Right forelimb (tissue), 1 donor: ENCODE measurements at regions not wholly inside any gene's neighbourhood (a gene's known extent, or its start where the extent isn't known, plus 50 kb on each side); places are given as distances from the start of the nearest gene placed in this dataset.
"Not testable (repeated sequence)": the region's sequence is repeated elsewhere in the genome, so short reads cannot be mapped to it uniquely, and the experiment has no call there.

Source experiments
- DNase-seq: peaks from one replicate; pipeline ENCODE4 v3.0.0-alpha.2; 2018

DNA sequence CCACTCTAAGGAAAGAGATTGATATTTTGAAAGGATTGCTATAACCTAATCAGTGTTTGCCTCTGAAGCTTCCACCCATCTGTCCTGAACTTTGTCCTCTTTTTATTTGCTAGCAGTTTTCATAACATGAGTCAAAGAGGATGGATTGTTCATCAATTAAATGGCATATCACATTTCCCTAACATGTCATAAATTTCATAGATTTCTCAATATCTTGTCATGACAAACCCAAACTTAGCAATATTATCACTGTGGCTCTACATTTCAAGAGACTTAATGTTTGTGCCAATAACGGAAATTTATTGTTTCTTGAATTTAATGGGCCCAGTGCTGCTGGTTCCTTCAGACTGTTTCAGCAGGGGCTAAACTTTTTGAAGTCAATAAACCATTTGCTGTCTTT lies 330.3 kb downstream of the CAAP1 start:
- no peak for DNase-seq

DNA sequence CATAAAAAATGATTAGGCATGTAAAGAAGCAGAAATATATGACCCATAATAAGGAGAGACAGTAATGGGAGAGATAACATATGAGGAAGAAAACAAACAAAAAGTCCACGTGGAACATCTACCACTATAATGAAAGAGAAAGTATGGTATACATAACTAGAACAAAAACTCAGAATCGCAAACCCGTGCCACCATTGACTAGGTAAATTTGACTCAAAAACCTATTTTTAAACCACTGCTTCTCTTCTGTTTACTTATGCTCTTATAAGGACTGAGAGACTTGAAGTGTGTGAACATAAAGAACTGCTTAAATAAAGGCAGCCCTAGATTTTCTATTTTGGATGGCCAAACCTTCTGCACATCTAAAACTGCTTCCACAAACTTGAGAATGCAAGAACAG lies 330.7 kb downstream of the CAAP1 start:
- DNase-seq, result no peak

DNA sequence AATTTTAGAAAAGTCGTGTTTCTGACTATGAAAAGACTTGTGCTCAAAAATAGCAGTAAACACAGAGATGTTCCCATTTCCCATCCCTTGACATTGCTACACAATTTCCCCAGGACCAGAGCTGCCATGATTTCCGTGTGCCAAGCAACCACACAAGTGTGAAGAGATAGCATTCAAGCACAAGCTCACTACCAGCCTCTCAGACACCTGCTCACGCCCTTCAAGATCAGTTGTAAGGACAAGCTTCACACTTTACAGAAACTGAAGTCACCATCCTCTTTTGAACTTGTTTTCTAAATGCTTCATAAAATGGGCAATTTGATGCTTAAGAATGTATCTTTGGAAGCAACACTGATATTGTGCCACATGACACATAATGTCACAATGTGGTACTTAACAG lies 333.1 kb downstream of the CAAP1 start:
- DNase-seq, result no peak

DNA sequence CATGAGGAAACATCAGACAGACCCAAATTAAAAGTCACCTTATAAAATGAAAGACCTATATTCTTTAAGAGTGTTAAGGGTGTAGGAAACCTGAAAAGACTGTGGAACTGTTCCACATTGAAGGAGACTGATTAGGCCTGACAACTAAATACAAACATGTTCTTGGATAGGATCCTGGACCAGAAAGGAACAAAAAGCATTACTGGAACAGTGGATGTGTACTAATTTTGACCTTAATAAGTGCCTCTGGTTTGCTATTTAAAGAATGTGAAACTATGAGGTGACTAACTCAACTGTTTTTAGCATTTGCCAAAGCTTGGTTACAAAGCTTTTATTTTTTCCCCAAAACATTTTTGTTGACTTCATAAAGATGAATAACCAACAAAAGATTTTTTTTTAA lies 340.6 kb downstream of the CAAP1 start:
- DNase-seq, result no peak

DNA sequence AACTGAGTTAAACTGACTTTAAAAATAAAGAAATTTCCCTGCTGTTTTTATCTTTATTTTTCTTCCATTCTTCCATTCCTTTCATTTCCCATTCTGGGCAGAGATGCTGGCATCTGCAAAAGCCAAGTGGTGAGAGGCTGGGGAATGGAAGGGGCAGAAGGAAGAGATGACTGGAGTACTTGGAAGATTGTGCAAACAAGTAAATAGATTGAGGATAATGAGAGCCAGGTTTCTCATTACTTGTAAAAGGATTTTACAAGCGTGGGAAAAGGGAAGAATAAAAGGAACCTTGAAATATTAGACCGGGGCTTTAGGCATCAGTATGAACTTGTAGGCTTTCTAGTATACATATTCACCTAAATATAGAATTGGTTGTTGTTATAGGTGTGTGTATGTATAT lies 341.2 kb downstream of the CAAP1 start:
- DNase-seq, result no peak

DNA sequence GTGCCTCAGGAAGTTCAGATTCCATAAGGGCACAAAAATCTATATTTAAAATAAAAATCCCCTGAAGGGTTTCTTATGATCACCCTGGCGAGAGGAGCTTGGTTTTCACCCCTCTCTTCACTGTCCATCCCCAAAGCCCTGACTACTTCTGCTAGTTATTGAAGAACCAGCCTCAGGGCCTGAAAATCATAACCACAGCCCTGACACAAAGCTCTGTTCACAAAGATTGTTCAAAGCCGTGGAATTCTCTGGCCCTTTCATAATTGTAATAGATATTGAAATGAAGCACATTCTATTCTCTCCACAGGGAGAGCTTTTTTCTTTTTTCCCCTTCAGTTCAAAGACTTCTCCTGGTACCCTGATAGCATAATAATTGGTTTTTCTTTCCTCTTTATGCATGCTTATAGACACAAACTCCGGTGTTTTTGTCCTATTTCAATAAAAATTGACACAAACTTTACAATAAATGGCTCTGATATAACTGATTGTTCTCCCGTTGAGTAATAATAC lies 343.8 kb downstream of the CAAP1 start:
- no peak for DNase-seq

DNA sequence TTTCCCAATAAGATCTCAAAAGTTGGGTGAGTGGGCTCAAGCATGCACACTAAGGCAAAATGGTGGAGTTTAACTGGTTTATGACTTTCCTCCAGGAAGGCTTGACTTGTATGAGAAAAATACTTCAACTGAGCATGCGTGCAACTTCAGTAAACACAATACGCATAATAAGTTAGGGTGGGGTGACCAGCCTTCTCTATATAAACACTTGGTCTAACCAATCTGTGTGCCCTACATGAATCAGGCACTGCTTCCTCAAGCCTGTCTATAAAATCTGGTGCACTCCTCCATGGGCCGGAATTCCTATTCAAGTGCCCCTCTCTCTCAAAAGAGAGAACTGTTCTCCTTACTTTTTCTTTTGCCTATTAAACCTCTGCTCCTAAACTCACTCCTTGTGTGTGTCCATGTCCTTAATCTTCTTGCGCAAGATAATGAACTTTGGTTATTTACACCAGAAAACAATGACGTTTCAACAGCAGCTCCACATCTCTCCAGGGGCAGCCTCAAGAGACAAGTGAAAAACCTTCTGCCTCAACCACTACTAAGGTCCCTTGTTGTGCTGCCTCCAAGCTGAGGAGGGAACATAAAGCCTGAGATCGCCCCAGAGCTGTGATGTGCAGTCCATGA lies 352.6 kb downstream of the CAAP1 start:
- DNase-seq, result no peak

DNA sequence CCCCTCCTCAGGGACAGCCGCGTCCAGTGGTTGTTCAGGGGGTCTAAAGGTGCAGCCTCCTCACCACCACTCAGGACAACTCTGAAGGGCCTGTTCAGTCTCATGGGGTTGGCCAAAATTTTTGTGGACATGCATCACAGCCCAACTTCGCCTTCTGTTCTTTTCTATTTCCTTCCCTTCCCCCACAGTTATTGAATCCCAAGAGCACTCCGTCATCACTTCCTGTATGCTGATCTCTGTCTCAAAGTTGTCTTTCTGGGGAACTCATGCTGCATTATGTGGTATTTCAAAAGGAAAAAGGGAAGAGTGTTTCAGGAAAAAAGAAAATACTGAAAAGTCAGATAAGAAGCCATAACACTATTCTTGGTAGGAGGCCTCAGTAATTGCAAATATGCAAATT lies 355.4 kb downstream of the CAAP1 start:
- no peak for DNase-seq

DNA sequence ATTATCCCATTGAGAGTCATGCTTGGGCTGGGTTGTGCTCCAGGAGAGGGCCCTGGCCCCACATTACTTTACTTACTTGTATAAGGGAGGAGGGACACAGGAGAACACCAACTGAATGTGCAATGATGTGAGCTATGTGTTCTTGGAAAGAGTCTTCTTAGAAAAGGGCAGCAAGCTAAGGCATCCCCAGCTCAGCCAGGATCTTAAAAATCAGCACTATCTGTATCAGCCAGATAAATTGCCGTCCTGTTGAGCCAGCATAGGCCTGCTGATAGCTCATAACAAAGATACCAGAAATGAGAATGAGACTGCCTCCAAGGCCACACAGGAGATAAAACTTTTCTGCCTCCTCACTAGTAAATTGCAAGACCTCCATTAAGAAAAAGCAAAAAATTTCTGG lies 357.5 kb downstream of the CAAP1 start:
- no peak for DNase-seq

DNA sequence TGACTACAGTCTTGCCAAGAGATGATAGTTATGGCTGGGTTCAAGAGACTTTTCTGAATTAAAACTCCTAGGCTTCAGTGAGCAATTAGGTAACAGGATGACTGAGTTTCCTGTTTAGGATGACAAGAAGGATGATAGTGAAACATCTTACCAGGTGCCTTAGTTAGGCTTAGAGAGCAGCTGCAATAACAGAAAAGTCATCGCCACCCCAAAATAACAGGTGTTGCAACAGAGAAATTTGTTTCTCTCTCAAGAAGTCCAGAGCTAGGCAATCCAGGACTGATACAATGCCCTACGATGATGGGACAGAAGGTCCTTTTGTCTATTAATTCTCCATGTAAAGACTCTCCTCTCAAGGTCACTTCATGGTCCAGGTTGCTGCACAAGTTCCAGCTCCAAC lies 361.8 kb downstream of the CAAP1 start:
- DNase-seq, result no peak

DNA sequence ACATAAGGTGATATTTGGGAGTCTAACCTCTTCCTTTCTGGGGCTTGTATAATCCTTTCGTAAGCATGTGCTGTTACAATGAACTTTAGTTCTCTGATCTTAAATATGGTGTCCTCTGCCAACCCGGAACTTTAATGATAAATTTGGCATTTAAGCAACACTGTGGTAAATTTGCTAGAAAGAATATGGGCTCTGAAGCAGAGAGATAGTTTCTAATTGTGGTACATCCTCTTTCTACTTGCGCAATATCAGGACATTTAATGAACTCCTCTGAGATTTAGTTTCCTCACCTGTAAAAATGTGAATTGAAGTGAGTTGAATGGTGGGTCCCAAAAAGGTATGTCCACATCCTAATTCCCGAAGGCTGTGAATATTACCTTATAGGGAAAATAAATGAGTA lies 364.7 kb downstream of the CAAP1 start:
- DNase-seq, result no peak

DNA sequence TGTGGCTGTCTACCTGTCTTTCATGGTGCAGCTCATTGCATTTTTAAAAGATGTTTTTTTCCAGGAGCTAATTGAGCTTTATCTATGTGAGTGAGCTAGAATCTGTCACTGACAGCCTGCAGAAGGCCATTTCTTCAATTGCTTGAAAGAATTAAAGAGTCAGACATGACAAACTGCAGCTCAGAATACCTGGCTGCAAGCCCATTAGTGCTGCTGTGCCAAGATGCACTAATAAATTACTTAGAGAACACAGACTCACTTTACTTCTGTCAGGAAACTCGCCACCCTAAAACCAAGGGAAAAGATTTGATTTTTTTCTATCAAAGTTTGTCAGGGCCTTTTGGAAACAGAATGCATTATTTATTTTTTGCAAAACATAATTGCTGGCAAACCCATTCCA lies 368.3 kb downstream of the CAAP1 start:
- DNase-seq, result no peak

DNA sequence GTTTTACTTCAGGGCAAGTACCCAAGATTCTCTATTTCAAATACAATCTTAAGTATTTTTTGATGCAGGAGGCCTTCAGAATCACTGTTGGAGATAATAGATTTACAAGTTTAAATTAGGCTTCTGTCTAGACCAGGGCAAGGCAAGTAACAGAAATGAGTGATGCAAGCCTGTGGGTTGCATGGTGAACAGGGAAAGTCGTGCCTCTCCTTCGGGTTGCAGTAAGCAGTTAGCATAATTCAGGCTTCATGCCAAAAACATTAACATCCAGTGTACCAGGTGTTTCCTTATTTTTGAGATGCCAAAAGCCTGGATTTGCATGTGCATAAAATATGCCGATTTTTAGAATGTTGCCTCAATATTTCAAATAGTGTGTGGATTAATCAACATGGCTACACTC lies 369.0 kb downstream of the CAAP1 start:
- no peak for DNase-seq

DNA sequence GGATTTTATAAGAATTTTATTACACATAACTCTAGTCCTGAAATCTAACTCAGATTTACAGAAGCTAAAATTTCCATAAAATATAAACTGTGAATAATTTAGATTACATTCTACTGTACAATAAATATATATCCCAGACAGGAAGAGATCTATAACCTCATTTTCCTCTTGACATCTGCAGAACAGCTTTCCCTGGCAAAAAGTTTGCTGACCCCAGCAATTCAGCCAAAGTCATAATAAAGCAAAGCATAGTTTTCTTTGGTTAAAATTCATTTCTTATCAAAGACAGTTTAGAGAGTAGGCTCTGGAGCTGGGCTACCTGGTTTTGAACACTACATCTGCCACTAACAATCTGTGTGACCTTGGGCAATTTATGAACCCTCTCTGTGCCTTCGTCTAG lies 372.5 kb downstream of the CAAP1 start:
- DNase-seq, result no peak

DNA sequence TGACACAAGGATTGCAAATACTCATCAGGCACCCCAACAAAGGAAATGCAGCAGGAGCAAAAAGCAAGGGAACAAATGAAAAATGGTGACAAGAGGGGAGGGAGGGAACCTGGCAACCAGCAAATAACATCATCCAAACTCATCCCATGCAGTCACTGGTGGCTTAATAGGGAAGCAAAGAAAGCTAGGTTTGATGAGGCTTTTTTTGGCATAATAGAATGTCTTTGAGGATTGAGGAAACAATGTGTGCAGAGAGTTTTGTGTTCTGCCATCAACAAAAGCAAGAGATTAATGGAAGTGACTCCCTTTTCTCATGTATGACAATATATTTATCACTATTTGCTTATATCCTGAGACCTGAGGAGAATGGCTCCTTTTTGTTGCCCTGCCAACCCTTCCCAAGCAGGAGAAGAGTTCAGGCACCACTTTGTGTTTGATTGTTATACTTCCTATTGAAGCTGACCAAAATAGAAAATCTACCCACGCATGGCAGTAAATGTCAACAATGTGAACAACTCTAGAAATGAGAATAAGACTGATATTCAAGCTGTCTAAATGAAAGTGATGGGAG lies 375.7 kb downstream of the CAAP1 start:
- DNase-seq, result no peak

DNA sequence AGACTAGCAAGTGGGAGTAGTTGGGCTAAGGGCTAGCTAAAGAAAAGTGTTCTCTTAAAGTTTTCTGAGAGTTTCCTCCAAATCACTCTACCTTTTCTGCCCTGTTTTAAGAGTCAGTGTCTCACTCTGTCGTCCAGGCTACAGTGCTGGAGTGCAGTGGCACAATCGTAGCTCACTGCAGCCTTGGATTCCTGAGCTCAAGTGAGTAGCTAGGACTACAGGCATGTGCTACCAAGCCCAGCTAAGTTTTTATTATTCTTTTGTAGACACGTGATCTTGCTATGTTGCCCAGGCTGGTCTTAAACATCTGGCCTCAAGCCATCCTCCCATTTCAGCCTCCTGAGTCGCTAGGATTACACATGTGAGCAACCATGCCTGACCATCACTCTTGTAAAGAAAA lies 378.9 kb downstream of the CAAP1 start:
- DNase-seq, result no peak

DNA sequence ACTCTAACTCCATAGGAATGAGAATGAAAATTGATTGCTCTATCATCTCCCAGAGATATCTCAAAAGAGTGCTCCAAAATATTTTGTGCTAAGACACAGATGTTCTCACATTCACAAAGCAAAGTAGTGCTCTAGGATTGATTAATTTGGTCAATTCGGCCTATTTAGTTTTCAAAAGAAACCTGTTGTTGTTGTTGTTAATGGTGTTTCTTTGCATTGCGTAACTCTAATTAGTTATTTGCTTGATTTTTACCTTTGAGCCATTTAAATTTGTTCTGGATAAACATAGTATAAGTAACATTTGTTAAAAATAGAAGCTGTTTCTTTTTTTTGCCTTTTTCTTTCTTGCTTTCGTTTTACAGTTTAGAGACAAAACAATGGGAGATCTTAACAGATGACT lies 382.5 kb downstream of the CAAP1 start:
- DNase-seq, result no peak

DNA sequence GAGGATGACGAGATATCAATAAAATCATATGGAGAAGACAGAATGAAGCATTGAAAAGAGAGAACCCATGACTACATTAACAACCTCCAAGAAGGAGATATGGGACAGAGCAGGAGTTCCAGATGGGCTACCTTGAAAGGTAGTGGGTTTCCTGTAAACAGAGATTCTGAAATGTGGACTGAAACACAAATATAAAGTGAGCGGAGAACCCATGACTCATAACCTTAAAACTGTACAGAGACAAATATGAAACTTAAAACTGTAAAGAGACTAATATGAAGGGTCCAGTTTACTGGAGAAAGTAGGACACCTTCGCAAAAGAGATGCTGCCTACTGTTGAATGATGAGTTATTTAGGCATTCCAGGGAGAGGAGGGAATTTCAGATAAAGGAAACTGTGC lies 383.7 kb downstream of the CAAP1 start:
- no peak for DNase-seq

DNA sequence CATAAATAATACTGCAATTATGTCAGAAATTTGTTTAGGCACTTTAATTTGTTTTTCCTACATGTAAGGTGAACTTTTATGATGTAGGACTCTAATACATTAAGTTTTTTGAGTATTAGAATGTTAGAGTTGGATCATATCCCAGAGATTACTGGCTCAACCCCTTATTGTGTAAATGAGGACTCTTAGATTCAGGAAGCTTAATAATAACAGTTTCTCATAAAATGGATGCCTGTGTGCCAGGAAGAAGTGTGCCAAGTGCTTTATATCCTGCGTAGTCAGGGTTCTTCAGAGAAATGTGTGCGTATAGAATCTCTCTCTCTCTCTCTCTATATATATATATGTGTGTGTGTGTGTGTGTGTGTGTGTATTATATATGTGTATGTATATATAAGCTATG lies 388.5 kb downstream of the CAAP1 start:
- no peak for DNase-seq

DNA sequence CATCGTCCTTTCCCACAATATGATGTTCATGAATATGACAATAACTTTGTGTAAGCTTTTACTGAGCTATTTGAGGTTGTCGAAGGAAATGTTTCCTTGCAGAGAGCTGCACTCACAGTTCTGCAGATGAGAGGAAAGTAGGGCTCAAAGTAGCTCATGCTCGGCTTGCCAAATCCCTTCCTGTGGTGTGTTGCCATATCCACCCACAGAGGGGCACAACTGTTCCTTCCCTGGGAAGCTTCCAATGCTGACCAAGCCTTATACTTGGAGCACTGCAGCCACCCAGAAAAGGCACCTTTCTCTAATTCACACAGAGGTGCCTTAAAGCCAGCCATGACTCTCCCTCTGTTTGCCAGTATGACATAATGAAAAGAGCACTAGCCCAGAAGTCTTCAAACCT lies 390.3 kb downstream of the CAAP1 start:
- DNase-seq, result no peak

DNA sequence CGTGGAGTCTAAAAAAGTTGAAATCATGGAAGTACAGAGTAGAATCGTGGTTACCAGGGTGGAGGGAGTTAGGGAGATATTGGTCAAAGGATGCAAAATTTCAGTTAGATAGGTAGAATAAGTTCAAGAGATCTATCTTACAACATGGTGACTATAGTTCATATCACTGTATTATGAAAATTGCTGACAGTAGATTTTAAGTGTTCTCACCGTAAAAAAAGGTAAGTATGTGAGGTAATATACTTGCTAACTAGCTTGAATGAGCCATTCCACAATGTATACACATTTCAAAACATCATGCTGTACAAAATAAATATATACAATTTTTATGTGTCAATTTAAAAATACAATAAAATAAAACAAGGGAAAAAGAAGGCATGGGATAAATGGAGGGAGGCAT lies 392.1 kb downstream of the CAAP1 start:
- DNase-seq, result no peak

DNA sequence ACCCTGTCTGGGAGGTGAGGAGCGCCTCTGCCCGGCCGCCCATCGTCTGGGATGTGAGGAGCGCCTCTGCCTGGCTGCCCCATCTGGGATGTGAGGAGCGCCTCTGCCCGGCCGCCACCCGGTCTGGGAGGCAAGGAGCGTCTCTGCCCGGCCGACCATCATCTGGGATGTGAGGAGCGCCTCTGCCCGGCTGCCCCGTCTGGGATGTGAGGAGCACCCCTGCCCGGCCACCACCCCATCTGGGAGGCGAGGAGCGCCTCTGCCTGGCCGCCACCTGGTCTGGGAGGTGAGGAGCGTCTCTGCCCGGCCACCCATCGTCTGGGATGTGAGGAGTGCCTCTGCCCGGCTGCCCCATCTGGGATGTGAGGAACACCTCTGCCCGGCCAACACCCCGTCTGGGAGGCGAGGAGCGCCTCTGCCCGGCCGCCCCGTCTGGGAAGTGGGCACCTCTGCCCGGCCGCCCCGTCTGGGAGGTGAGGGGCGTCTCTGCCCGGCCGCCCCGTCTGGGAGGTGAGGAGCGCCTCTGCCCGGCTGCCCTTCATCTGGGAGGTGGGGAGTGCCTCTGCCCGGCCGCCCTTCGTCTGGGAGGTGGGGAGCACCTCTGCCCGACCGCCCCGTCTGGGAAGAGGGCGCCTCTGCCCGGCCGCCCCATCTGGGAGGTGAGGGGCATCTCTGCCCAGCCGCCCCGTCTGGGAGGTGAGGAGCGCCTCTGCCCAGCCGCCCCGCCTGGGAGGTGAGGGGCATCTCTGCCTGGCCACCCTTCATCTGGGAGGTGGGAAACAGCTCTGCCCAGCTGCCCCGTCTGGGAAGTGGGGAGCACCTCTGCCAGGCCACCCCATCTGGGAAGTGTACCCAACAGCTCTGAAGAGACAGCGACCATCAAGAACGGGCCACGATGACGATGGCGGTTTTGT lies 399.7 kb downstream of the CAAP1 start:
- DNase-seq, result not testable (repeated sequence)

DNA sequence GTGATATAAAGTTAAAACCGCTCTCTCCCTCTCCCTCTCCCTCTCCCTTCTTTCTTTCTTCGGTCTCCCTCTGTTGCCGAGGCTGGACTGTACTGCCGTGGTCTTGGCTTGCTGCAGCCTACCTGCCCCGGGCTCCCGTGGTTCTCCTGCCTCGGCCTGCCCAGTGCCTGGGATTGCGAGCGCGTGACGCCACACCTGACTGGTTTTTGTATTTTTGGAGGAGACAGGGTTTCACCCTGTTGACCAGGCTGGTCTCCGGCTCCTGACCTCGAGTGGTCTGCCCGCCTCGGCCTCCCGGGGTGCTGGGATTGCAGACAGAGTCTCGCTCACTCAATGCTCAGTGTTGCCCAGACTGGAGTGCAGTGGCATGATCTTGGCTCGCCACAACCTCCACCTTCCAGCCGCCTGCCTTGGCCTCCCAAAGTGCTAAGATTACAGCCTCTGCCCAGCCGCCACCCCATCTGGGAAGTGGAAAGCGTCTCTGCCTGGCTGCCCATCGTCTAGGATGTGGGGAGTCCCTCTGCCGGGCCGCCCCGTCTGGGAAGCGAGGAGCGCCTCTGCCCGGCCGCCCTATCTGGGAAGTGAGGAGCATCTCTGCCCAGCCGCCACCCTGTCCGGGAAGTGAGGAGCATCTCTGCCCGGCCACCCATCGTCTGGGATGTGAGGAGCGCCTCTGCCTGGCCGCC lies 400.5 kb downstream of the CAAP1 start:
- not testable (repeated sequence) for DNase-seq

DNA sequence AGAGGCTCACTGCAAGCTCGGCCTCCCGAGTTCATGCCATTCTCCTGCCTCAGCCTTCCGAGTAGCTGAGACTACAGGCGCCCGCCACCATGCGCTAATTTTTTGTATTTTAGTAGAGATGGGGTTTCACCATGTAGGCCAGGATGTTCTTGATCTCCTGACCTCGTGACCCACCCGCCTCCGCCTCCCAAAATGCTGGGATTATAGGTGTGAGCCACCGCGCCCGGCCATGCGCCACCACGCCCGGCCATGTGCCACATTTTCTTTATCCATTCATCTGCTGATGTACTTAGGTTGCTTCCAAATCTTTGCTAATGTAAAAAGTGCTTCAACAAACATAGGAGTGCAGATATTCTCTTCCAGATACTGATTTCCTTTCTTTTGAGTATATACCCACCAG lies 408.6 kb downstream of the CAAP1 start:
- no peak for DNase-seq
